Activated CD8-positive, alpha-beta memory T cell treated with anti-CD3 and anti-CD28 coated beads for 1 hour (primary cell): ENCODE measurements at regions not wholly inside any gene's neighbourhood (a gene's known extent, or its start where the extent isn't known, plus 50 kb on each side); places are given as distances from the start of the nearest gene placed in this dataset.

Source experiments
- DNase-seq, 2 donors: peaks; one replicate each; pipeline ENCODE4 v3.0.0-alpha.2; 2020; ENCODE audit warnings: low read depth in 1 of 2; ENCODE audit errors: extremely low read depth in 1 of 2

DNA sequence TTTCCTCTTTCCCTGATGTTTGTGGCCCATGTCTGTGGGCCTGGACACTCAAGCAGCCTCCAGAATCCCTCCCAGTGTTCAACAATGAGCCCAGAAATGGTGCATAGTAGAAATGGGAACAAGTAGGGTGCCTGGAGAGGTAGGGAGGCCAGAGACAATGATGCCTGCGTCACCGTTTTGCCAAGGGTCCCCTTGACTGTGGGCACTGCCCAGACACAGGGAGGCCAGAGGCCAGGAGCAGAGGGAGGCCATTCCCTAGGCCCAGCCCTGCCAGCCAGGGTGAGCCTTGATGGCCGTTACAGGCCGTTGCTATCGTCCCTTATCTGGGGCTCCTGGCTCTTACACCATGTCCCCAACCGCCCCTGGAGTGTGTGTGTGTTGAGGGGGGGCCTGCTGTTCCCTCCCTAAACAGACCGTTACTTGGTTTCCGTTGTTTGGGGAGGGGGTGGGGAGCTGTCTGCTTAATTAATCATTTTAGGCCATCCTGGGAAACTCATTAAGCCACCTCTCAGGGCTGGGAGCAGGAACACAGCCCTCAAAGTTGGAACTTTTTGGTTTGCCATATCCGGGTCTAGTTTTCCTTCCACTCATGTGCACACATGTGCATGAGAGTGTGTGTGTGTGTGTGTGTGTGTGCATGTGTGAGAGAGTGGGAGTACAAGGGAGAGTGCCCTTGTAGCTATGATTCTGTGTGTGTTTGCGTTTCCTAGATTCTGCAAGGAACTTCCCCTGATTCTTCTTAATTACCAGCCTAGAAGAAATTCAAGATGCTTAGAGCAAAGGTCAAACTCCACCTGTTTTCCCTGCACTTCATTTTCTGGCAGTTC lies 135.2 kb upstream of the HAAO start:
- DNase-seq = no peak

DNA sequence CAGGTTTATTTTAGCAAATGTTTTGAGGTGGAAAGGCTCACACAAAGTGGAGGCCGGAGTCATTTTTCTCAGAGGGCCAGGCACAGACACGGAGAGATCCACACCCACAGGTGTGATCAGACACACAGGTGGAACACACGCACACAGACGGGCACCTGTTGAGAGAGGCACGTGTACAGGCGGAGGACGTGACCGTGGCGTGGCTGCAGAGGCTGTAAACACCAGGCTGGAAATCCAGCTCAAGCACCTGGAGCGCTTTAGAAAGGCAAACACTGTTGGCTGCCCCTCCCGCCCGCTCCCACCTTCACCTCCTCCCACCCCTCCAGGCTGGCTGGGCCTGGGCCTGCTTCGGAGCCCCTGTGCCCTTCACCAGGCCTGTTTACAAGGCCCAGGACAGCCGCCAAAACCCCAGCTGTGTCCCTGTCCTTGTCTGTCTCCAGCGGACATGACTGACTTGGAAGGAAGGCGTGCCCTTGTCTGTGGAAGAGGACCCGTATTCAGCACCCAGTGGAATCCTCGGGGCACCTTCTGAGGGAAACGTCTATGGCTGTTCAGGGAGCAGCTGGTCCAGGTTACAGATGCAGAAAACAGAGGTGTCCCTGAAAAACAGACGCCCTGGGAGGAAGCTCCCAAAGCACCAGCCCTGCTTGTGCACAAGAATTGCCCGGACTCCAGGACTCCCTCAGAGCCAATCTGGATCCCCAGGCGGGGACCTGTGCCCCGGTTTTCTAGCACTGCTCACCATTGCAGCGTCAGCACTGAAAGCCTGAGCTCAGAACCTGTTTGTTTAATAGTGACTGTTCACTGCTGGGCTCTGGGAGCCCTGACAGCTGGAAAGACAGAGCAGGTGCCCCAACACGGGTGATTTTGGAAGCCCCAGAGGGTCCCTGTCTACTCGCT lies 134.3 kb upstream of the HAAO start:
- no peak for DNase-seq

DNA sequence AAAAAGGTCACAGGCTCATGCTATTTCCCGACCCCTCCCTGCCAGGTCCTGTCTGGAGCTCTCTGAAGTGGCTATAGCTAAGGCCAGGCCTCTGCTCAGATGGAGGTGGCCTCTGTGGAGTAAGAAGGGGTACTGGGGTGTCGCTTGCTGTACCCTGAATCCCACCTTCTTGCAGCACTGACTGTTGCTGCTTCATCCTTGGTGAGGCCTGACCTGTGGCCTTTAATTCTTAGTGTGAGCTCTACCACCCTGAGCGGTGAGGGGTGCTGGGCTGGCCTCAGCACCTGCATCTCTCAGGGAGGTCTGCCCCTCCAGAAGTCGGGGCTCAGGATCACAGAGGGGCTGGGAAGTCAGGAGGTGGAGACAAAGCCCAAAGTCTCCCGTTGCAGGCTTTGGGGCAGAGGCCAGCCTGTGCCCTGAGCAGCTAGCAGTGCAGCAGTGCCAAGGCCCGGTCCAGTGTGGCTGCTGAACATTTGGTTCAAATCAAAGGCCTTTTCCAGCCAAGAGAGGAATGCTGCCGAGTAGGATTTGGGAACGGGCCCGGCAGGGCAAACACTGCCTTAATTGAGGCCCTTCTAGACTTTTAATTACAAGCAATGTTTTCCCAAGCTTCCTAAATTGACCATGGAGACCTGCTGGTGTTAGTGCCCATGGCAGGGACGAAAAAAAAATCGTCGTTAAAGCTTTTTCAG lies 133.5 kb upstream of the HAAO start:
- DNase-seq = no peak

DNA sequence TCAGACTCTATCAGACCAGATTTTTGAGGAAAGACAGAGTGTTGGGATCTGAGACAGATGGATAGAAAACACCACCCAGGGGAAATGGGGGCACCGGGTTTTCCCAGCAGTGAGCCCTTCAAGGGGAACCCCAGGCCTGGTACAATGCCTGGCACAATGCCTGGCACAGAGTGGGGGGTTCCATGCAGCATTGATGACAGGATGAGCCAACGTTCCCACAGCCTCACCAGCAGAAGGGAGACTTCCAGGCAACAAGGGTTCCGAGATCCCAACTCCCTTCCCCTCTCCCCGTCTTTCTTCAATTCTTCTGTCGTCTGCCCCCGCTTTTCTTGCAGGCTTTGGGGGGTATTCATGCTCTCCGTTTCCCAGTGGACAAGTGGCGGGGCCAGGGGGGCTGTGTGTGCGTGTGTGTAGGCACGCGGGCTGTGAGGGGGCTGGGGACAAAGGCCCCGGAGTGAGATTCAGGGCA lies 132.1 kb upstream of the HAAO start:
- DNase-seq = no peak

DNA sequence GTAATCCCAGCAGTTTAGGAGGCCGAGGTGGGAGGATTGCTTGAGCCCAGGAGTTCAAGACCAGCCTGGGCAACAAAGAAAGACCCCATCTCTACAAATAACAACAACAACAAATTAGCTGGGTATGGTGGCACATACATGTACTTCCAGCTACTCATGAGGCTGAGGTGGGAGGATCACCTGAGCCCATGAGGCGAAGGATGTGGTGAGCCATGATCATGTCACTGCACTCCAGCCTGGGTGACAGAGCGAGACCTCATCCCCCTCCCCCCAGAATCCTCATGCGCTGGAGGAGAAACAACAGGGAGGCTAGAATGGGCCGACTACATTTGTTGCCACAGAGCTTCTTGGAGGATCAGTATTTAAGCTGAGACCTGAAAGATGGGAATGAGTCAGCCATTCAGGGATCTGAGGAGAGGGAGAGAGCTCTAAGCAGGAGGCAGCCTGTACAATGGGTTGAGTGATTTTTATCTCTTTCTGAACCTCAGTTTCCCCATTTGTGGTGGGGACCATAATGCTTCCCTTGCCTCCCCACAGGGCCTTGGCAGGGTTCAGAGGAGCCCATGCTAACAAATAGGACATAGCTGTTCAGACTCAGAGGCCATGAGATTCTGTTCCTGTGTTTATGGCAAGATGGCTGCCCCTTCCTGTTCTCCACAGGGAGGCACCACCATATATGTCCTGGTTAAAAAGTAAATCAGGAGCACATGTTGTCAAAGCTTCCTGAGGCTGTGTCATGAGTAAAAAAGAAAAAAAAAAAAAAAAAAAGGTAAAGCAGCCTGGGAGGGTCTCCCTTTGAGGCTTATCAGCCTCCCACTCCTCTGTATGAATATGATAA lies 131.4 kb upstream of the HAAO start:
- DNase-seq = no peak

DNA sequence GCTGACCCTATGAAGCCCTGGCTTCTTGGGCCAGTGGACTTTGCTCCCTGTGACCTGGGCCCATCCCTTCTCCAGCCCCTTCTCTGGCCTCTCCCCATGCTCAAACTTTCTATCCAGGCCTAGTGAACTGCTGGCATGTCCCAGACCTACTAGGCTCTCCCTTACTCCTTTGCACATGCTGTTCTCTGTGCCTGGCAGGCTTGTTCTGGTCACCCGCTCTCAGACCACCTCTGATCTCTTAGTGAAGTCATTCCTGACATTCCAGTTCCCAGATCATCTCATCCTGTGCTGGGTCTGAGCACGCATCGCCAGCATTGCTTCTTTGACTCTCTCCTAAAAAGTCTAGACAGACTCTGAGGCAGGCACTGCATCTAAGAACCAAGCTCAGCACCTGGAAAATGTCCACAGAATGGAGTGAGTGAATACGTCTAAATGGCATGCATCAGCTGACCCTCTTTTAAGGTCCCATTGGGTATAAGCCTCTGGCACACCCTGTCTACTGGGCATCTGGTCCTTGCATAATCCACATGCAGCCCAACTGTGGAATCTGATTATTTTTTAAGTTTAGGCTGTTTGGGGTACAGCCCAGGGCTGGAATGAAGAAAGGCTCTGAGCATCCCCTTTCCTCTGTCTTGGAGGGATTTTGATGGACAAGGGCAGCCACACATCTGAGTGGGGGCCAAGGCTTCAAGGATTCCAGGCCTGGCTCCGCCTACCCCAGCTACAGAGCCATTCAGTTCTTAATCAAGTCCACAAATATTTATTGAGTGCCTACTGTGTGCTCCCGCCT lies 130.6 kb upstream of the HAAO start:
- DNase-seq = no peak

DNA sequence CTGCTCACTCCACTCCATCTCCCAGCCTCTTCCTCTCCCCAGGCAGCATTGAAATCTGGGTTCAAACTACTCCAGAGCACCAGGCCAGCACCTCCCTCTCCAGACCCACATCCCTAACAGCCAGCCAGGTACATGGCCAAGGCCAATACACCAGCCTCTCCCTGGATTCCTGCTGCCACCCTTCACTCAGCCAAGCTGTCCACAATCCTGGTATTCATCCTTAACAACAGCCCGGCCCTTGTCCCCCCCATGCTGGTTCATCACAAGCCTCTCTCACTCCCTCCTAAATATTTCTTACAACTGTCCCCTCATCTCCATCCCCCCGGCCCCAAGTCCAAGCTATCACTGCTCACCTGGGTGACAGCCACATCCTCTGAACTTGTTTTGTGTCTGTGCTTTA lies 129.9 kb upstream of the HAAO start:
- DNase-seq = no peak

DNA sequence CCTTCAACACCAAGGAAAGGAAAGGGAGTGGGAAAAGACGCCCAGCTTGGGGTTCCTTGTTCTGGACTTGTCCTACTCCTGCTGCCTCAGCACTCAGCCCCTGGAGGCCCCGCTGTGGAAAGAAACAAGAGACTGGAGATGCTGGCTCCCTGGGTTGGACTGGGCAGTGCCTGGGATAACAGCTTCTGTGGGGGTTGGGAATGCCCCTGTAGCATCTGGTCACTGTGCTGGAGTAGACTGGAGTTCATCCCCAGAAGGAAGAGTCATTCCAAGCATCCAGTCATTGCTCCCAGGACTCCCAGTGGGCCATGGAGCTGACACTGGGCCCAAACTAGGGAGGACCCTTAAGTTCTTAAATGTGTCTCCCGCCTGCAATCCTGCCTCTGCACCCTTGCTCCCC lies 129.3 kb upstream of the HAAO start:
- DNase-seq = no peak

DNA sequence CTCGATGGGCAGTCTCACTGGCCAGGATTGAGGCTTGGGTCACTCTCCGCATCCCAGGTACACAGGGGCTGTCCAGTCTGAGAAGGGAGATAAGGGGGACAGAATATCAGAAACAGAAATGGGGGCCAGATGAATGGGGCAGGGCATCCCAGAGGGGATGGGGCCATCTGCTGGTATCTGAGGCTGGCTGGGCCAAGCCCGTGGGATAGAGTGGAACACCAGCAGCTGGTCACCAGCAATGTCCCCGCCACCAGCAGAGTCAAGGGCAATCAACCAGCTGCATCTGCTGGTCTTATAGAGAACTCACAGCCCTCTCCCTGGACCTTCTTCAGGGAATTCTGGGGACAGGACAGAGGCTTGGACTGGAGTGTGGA lies 128.8 kb upstream of the HAAO start:
- DNase-seq = no peak

DNA sequence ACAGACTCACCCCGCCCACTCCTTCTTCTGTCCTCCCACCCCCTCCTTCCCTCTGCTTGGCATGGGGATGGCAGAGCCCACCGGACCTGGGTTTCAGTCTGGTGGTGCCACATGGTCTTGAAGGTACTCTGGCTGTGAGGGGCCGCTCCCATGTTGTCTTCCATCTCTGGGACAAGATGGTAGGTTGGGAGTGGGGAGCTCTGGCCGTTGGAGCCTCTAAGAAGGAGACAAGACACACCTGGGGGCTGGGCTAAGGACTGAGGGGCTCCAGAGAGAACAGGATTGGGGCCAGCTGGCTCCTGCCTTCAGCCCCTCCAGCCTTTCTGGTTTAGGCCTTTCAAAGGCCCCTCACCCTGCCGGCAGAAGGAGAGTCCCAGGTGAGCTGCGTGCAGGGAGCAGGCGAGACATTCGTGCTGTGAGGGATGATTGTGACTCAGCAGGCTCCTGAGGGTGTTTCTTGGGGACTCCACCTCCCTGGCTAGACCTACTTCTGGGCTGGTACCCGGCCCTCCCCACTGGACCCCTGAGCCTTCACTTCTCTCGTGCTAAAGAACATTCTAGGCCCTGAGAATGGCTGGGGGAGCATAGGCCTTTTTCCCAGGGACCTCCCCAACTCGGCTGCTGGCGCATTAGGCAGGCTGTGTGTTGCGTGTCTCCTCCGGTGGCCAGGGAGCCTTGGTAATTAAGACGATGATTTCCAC lies 128.2 kb upstream of the HAAO start:
- no peak for DNase-seq

DNA sequence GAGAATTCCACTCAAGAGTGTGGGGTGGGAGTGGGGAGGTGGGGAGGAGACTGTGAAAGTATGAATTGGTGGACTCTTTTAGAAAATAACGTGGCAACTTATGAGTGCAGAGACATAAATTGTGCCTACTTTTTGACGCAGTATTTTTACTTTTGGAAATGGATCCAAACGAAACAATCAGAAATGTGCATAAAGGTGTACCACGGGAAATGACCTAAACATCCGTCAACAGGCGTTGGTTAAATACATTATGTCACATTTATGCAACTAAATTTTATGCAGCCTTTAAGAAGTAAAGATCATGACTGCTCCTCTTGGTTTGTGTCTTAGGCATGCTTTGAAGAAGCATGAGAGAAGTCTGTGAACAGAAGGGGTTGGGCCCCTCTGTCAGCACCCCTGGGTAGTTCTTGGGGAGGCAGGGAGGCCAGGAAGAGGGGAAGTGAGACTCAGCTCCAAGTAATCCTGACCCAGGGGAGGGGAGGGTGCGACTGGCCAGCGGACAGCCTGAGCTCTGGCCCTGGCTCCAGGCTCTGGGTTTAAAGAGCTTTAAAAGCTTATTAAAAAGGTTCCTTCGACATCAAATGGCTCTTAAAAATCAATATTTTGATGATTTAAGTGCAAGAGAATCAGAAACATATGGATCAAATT lies 126.4 kb upstream of the HAAO start:
- no peak for DNase-seq

DNA sequence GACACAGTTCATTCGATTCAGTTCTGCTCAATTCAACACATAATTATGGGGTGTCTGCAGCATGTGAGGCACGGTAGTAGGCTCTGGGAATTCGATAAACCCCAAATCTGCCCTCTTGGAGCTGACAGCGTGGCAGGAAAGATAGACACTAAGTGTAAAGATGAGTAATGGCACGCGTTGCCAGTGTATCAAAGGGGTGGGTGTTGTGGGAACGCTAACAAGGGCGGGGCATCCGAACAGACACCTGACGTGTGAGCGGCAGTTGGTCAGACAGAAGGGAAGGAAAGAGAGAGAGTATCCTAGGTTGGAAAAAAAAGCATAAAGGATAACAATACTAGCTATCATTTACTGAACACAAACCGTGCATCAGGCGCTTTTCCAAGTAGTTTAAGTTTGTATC lies 125.7 kb upstream of the HAAO start:
- DNase-seq = no peak

DNA sequence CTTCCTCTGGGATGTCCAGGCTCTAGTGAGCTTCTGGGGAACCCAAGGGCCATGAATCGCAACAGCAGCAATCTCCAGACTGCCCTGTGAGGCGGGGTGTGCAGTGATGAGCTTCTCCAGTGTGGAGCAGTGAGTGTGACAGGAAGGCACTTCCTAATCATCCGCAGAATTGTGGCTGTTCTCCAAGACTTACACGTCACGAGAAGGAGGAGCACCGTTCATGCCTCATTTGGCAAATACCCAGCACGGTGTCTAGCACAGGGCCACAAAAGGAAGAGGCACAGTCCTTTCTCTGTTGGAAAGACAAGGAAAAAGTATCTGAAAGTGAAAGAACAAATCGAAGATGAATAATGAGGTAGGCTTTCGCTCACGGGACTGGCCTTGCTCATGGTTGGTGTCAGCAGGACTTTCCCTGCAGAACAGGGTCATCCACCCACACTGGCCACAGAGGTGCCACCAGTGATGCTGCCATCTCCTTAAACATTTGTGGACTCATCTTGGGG lies 125.1 kb upstream of the HAAO start:
- no peak for DNase-seq

DNA sequence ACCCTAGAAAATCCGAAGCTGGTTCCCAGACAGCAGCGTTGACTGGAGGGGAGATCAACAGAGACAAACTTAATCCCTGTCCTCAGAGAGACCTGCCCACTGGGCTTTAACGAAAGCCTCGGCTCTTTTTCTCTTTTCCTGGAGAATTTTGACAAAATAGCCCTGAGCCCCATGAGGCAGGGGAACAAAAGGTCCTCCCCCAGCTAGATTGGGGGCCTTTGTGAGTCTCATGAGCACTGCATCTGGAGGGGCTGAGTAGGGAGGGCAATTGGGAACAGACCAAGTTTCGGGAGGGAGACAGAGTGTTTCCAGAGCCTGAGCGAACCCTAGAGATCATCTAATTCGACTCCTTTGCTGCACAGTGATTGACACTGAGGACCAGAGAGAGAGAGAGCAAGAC lies 123.9 kb upstream of the HAAO start:
- no peak for DNase-seq

DNA sequence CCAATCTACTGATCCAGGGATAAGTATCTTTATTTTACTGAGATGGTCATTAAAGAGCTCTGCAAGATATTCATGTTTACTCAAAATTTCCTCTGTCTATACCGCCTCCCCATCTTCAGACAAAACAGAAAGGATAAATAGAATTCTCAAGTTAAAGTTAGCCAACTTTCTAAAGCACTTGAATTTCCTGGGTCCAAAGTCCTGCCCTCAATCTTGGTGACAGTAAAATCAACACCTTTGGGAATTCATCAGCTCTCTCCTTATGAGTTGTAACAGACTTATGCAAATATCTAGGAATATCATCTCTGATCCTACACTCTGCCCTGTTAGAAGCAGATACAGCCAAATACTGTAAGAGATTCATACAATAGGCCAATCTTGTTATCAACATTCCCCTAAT lies 122.5 kb upstream of the HAAO start:
- DNase-seq = no peak

DNA sequence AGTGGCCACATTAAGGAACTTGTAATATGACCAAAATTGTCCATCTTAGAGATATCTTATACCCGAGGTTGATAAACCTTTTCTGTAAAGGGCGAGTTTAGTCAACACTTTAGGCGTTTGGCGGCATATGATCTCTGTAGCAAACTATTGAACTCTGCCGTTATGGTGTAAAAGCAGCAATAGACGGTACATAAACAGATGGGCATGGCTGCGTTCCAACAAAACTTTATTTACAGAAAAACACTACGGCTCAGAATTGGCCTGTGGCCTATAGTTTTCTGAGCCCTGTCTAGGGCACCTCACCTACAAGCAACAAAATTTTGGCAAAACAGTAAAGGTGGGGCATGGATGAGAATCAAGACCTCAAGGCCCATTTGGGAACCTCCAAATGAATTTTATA lies 121.9 kb upstream of the HAAO start:
- no peak for DNase-seq

DNA sequence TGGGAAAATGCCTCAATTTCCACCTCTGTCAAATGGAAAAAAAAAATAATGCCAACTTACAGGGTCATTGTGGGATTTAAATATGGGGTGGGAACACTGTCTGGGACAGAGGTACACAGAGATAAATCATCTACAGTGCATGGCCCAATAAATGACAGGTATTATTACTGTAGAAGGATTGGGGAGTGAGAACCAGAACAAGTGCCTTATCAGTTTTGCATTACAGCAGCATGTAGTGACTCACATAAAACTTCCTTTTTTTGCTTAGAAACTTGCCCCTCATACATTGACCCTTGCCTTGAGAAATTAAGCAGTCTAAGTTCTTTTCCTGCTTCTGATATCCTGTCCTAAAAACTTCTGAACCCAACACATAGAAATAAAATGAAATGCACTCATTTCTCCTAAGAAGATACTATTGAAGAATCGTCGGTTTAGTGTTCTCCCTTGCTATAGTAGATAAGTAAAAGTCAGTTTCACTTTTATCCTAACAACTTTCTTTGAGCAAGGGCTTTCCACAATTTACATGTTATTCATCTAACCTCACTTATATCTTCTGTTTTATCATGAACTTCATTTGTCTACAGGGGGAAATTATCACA lies 121.0 kb upstream of the HAAO start:
- DNase-seq = no peak
